Liver (tissue), 3 donors: ENCODE measurements at regions not wholly inside any gene's neighbourhood (a gene's known extent, or its start where the extent isn't known, plus 50 kb on each side); places are given as distances from the start of the nearest gene placed in this dataset.
"Not testable (repeated sequence)": the region's sequence is repeated elsewhere in the genome, so short reads cannot be mapped to it uniquely, and the experiment has no call there.

Experiments used
- ATF3 ChIP-seq: IDR thresholded peaks from 2 replicates; pipeline ENCODE4 v1.6.1; 2016; ENCODE audit warnings: antibody characterized with exemption
- EGR1 ChIP-seq, 2 donors: IDR thresholded peaks; 2 replicates each; pipeline ENCODE4 v1.6.1; 2016 to 2018; ENCODE audit warnings: antibody characterized with exemption in 2 of 2, low read depth in 2 of 2
- FOXA1 ChIP-seq: IDR thresholded peaks from 2 replicates; pipeline ENCODE4 v1.6.1; 2016; ENCODE audit warnings: antibody characterized with exemption
- GABPA ChIP-seq, 2 donors: IDR thresholded peaks in 1 of 2; conservative IDR thresholded peaks in 1 of 2; 2 replicates each; pipeline ENCODE4 v1.6.1; 2016; ENCODE audit warnings: antibody characterized with exemption in 2 of 2, mild to moderate bottlenecking in 1 of 2, moderate library complexity in 1 of 2
- JUND ChIP-seq, 2 donors: IDR thresholded peaks; 2 replicates each; pipeline ENCODE4 v1.6.1; 2016; ENCODE audit warnings: antibody characterized with exemption in 2 of 2
- MAX ChIP-seq: IDR thresholded peaks from 2 replicates; pipeline ENCODE4 v1.6.1; 2016; ENCODE audit warnings: antibody characterized with exemption
- RAD21 ChIP-seq, 2 donors: IDR thresholded peaks; 2 replicates each; pipeline ENCODE4 v1.6.1; 2016; ENCODE audit warnings: antibody characterized with exemption in 2 of 2, mild to moderate bottlenecking in 2 of 2
- REST ChIP-seq: IDR thresholded peaks from 2 replicates; pipeline ENCODE4 v1.6.1; 2016; ENCODE audit warnings: antibody characterized with exemption, mild to moderate bottlenecking
- TAF1 ChIP-seq: conservative IDR thresholded peaks from 2 replicates; pipeline ENCODE4 v1.6.1; 2016; ENCODE audit warnings: antibody characterized with exemption, mild to moderate bottlenecking
- YY1 ChIP-seq: IDR thresholded peaks from 2 replicates; pipeline ENCODE4 v1.6.1; 2016; ENCODE audit warnings: antibody characterized with exemption, mild to moderate bottlenecking
- ZBTB33 ChIP-seq: IDR thresholded peaks from 2 replicates; pipeline ENCODE4 v1.6.1; 2016; ENCODE audit warnings: antibody characterized with exemption
- TF ChIP-seq, protein P1 (sequence below): fragments of 150-350 bp; IDR thresholded peaks from 2 replicates; pipeline ENCODE4 v1.5.1; 2017; ENCODE audit warnings: improper control_type of control experiment, low read depth, low read length; ENCODE audit not compliant: missing input control
- donor health status: healthy.
- donor health status: healthy.

DNA sequence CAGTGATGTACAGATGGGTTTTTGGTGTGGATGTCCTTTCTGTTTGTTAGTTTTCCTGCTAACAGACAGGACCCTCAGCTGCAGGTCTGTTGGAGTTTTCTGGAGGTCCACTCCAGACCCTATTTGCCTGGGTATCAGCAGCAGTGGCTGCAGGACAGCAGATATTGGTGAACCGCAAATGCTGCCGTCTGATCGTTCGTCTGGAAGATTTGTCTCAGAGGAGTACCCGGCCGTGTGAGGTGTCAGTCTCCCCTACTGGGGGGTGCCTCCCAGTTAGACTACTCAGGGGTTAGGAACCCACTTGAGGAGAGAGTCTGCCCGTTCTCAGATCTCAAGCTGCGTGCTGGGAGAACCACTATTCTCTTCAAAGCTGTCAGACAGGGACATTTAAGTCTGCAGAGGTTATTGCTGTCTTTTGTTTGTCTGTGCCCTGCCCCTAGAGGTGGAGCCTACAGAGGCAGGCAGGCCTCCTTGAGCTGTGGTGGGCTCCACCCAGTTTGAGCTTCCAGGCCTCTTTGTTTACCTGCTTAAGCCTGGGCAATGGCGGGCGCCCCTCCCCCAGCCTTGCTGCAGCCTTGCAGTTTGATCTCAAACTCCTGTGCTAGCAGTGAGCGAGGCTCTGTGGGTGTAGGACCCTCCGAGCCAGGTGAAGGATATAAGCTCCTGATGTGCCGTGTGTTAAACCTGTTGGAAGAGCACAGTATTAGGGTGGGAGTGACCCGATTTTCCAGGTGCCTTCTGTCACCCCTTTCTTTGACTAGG is 66.3 kb upstream of the PAM start:
- TF ChIP-seq, protein P1, sequence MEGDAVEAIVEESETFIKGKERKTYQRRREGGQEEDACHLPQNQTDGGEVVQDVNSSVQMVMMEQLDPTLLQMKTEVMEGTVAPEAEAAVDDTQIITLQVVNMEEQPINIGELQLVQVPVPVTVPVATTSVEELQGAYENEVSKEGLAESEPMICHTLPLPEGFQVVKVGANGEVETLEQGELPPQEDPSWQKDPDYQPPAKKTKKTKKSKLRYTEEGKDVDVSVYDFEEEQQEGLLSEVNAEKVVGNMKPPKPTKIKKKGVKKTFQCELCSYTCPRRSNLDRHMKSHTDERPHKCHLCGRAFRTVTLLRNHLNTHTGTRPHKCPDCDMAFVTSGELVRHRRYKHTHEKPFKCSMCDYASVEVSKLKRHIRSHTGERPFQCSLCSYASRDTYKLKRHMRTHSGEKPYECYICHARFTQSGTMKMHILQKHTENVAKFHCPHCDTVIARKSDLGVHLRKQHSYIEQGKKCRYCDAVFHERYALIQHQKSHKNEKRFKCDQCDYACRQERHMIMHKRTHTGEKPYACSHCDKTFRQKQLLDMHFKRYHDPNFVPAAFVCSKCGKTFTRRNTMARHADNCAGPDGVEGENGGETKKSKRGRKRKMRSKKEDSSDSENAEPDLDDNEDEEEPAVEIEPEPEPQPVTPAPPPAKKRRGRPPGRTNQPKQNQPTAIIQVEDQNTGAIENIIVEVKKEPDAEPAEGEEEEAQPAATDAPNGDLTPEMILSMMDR, result not testable (repeated sequence)
- TF ChIP-seq RAD21 (IDR thresholded peaks at IDR 0.05); MAX; ATF3; TAF1; REST; JUND (IDR thresholded peaks at IDR 0.05); YY1; FOXA1; ZBTB33; EGR1 (IDR thresholded peaks at IDR 0.05; ENCODE audit: low read depth in 2 of 2); GABPA (IDR thresholded peaks at IDR 0.05 in 1 of 2, conservative IDR thresholded peaks at IDR 0.05 in 1 of 2): not testable (repeated sequence)
